Liver (tissue), 8 donors: ENCODE measurements at regions not wholly inside any gene's neighbourhood (a gene's known extent, or its start where the extent isn't known, plus 50 kb on each side); places are given as distances from the start of the nearest gene placed in this dataset.

Source experiments
- DNase-seq: peaks from one replicate; pipeline ENCODE4 v3.0.0-alpha.2; 2017; ENCODE audit warnings: low spot score
- H3K27ac ChIP-seq, 2 donors: one replicate each; pipeline ENCODE4 v1.7.0; 2013; ENCODE audit warnings: inconsistent platforms in 2 of 2, low read length in 2 of 2, control low read depth in 1 of 2, low read depth in 1 of 2, mild to moderate bottlenecking in 1 of 2
- H3K27me3 ChIP-seq, 4 donors: one replicate each; pipeline versions ENCODE4 v1.6.1 to v1.7.0; 2013; ENCODE audit warnings: low read length in 3 of 4, inconsistent platforms in 1 of 4, mild to moderate bottlenecking in 1 of 4, moderate library complexity in 1 of 4; ENCODE audit not compliant: control insufficient read depth in 4 of 4, insufficient read depth in 4 of 4
- H3K36me3 ChIP-seq, 4 donors: one replicate each; pipeline versions ENCODE4 v1.6.1 to v1.7.0; 2013; ENCODE audit warnings: low read length in 3 of 4, mild to moderate bottlenecking in 3 of 4, low read depth in 1 of 4, moderate library complexity in 1 of 4; ENCODE audit not compliant: control insufficient read depth in 4 of 4, insufficient read depth in 3 of 4
- H3K4me1 ChIP-seq, 4 donors: one replicate each; pipeline versions ENCODE4 v1.6.1 to v1.7.0; 2013; ENCODE audit warnings: low read length in 3 of 4, mild to moderate bottlenecking in 3 of 4, moderate library complexity in 1 of 4; ENCODE audit not compliant: control insufficient read depth in 4 of 4, insufficient read depth in 4 of 4
- H3K4me3 ChIP-seq, 3 donors: one replicate each; pipeline versions ENCODE4 v1.6.1 to v1.7.0; 2013; ENCODE audit warnings: low read length in 3 of 3, control low read depth in 1 of 3, low read depth in 1 of 3, mild to moderate bottlenecking in 1 of 3
- H3K9ac ChIP-seq, 2 donors: one replicate each; pipeline ENCODE4 v1.7.0; 2013; ENCODE audit warnings: low read length in 2 of 2, mild to moderate bottlenecking in 2 of 2, moderate library complexity in 2 of 2, control low read depth in 1 of 2, low read depth in 1 of 2
- H3K9me3 ChIP-seq, 4 donors: one replicate each; pipeline versions ENCODE4 v1.6.1 to v1.7.0; 2013; ENCODE audit warnings: low read length in 3 of 4; ENCODE audit not compliant: control insufficient read depth in 4 of 4
- EGR1 ChIP-seq, 2 donors: IDR thresholded peaks; 2 replicates each; pipeline ENCODE4 v1.6.1; 2016 to 2018; ENCODE audit warnings: antibody characterized with exemption in 2 of 2, low read depth in 2 of 2
- FOXA1 ChIP-seq: IDR thresholded peaks from 2 replicates; pipeline ENCODE4 v1.6.1; 2016; ENCODE audit warnings: antibody characterized with exemption
- FOXA2 ChIP-seq: IDR thresholded peaks from 2 replicates; pipeline ENCODE4 v1.6.1; 2016; ENCODE audit warnings: antibody characterized with exemption
- GABPA ChIP-seq, 2 donors: IDR thresholded peaks in 1 of 2; conservative IDR thresholded peaks in 1 of 2; 2 replicates each; pipeline ENCODE4 v1.6.1; 2016; ENCODE audit warnings: antibody characterized with exemption in 2 of 2, mild to moderate bottlenecking in 1 of 2, moderate library complexity in 1 of 2
- HNF4A ChIP-seq, 2 donors: conservative IDR thresholded peaks; 2 replicates each; pipeline ENCODE4 v1.6.1; 2016; ENCODE audit warnings: antibody characterized with exemption in 2 of 2, mild to moderate bottlenecking in 2 of 2
- HNF4G ChIP-seq: IDR thresholded peaks from 2 replicates; pipeline ENCODE4 v1.6.1; 2016; ENCODE audit warnings: antibody characterized with exemption
- JUND ChIP-seq, 2 donors: IDR thresholded peaks; 2 replicates each; pipeline ENCODE4 v1.6.1; 2016; ENCODE audit warnings: antibody characterized with exemption in 2 of 2
- MAX ChIP-seq: IDR thresholded peaks from 2 replicates; pipeline ENCODE4 v1.6.1; 2016; ENCODE audit warnings: antibody characterized with exemption
- NR2F2 ChIP-seq: IDR thresholded peaks from 2 replicates; pipeline ENCODE4 v1.6.1; 2016; ENCODE audit warnings: antibody characterized with exemption
- RAD21 ChIP-seq, 2 donors: IDR thresholded peaks; 2 replicates each; pipeline ENCODE4 v1.6.1; 2016; ENCODE audit warnings: antibody characterized with exemption in 2 of 2, mild to moderate bottlenecking in 2 of 2
- REST ChIP-seq: IDR thresholded peaks from 2 replicates; pipeline ENCODE4 v1.6.1; 2016; ENCODE audit warnings: antibody characterized with exemption, mild to moderate bottlenecking
- RXRA ChIP-seq, 2 donors: IDR thresholded peaks; 2 replicates each; pipeline ENCODE4 v1.6.1; 2017 to 2018; ENCODE audit warnings: antibody characterized with exemption in 2 of 2, mild to moderate bottlenecking in 1 of 2
- SP1 ChIP-seq: IDR thresholded peaks from 2 replicates; pipeline ENCODE4 v1.6.1; 2018; ENCODE audit warnings: antibody characterized with exemption, mild to moderate bottlenecking
- TAF1 ChIP-seq: conservative IDR thresholded peaks from 2 replicates; pipeline ENCODE4 v1.6.1; 2016; ENCODE audit warnings: antibody characterized with exemption, mild to moderate bottlenecking
- YY1 ChIP-seq: IDR thresholded peaks from 2 replicates; pipeline ENCODE4 v1.6.1; 2016; ENCODE audit warnings: antibody characterized with exemption, mild to moderate bottlenecking
- ZBTB33 ChIP-seq: IDR thresholded peaks from 2 replicates; pipeline ENCODE4 v1.6.1; 2016; ENCODE audit warnings: antibody characterized with exemption
- WGBS: extraction: QIAGEN DNeasy Blood & Tissue Kit; methylation state at CpG from one replicate; pipeline ENCODE4 v1.1.7; 2013; 5-methylcytosine and 5-hydroxymethylcytosine counted together
- TF ChIP-seq, protein P1 (sequence below): fragments of 150-350 bp; IDR thresholded peaks from 2 replicates; pipeline ENCODE4 v1.5.1; 2017; ENCODE audit warnings: improper control_type of control experiment, low read depth, low read length; ENCODE audit not compliant: missing input control
- TF ChIP-seq, protein P2 (sequence below): IDR thresholded peaks from 2 replicates; pipeline ENCODE4 v1.6.1; 2016; ENCODE audit warnings: antibody characterized with exemption
- donor health status: healthy.
- donor health status: healthy.
- donor health status: healthy.
- donor health status: healthy.
- donor health status: healthy.

GRCh38 chr10:111543854-111544253 lies 467.0 kb downstream of the ADRA2A start:
- no peak for DNase-seq
- no peak overlapping the region for H3K4me3 ChIP-seq
- no peaks in the 10 kb centered on the region for H3K9me3 ChIP-seq
- H3K4me1 ChIP-seq = no peaks in the 10 kb centered on the region
- no peak for TF ChIP-seq RAD21 (IDR thresholded peaks at IDR 0.05)
- no peak for TF ChIP-seq JUND (IDR thresholded peaks at IDR 0.05)
- no peak for TF ChIP-seq HNF4A (conservative IDR thresholded peaks at IDR 0.05)
- TF ChIP-seq HNF4G = no peak
- no peak for TF ChIP-seq REST
- TF ChIP-seq EGR1 (IDR thresholded peaks at IDR 0.05; ENCODE audit: low read depth in 2 of 2) = no peak
- no peak for TF ChIP-seq GABPA (IDR thresholded peaks at IDR 0.05 in 1 of 2, conservative IDR thresholded peaks at IDR 0.05 in 1 of 2)
- TF ChIP-seq, protein P1, sequence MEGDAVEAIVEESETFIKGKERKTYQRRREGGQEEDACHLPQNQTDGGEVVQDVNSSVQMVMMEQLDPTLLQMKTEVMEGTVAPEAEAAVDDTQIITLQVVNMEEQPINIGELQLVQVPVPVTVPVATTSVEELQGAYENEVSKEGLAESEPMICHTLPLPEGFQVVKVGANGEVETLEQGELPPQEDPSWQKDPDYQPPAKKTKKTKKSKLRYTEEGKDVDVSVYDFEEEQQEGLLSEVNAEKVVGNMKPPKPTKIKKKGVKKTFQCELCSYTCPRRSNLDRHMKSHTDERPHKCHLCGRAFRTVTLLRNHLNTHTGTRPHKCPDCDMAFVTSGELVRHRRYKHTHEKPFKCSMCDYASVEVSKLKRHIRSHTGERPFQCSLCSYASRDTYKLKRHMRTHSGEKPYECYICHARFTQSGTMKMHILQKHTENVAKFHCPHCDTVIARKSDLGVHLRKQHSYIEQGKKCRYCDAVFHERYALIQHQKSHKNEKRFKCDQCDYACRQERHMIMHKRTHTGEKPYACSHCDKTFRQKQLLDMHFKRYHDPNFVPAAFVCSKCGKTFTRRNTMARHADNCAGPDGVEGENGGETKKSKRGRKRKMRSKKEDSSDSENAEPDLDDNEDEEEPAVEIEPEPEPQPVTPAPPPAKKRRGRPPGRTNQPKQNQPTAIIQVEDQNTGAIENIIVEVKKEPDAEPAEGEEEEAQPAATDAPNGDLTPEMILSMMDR = no peak
- no peak for TF ChIP-seq MAX
- TF ChIP-seq NR2F2 = no peak
- no peak for TF ChIP-seq ZBTB33
- TF ChIP-seq TAF1 = no peak
- TF ChIP-seq SP1 = no peak
- TF ChIP-seq RXRA (IDR thresholded peaks at IDR 0.05) = no peak
- no peak for TF ChIP-seq FOXA2
- TF ChIP-seq, protein P2, sequence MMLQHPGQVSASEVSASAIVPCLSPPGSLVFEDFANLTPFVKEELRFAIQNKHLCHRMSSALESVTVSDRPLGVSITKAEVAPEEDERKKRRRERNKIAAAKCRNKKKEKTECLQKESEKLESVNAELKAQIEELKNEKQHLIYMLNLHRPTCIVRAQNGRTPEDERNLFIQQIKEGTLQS = no peak
- TF ChIP-seq FOXA1 = no peak
- no peak for TF ChIP-seq YY1
- H3K27ac ChIP-seq = no peak overlapping the region
- H3K9ac ChIP-seq = no peak overlapping the region
- H3K36me3 ChIP-seq = no peaks in the 10 kb centered on the region
- H3K27me3 ChIP-seq = no peaks in the 10 kb centered on the region
- 82% methylated on average over 2 of the region's 2 CpGs for WGBS
